Epithelial cell of esophagus (primary cell): ENCODE measurements at regions not wholly inside any gene's neighbourhood (a gene's known extent, or its start where the extent isn't known, plus 50 kb on each side); places are given as distances from the start of the nearest gene placed in this dataset.
"Not testable (repeated sequence)": the region's sequence is repeated elsewhere in the genome, so short reads cannot be mapped to it uniquely, and the experiment has no call there.

Source experiments
- DNase-seq: peaks from one replicate; pipeline ENCODE4 v3.0.0; 2010; ENCODE audit warnings: low read depth
- H3K4me3 ChIP-seq: 2 replicates; pipeline ENCODE4 v1.5.1; 2011; ENCODE audit warnings: mild to moderate bottlenecking, low read length, control low read depth
- CTCF ChIP-seq: IDR thresholded peaks from 2 replicates; pipeline ENCODE4 v1.5.1; 2011; ENCODE audit warnings: low read depth, mild to moderate bottlenecking, low read length, control low read depth, inconsistent platforms; ENCODE audit not compliant: insufficient read depth; ENCODE audit errors: missing control alignments

- peak; percentile 76 for DNase-seq
Measured at GRCh38 chr2:111667542-111668273, 216.3 kb downstream of the ANAPC1 start.

GRCh38 chr2:111668274-111668616 lies 215.7 kb downstream of the ANAPC1 start:
- no peak overlapping the region for H3K4me3 ChIP-seq
- TF ChIP-seq CTCF = no peak
- no peak for DNase-seq

More at GRCh38 chr2:111667542-111668273, 216.3 kb downstream of the ANAPC1 start:
- peak; percentile 60 for TF ChIP-seq CTCF
- no peak overlapping the region for H3K4me3 ChIP-seq

- no peak overlapping the region for H3K4me3 ChIP-seq
- no peak for DNase-seq
- no peak for TF ChIP-seq CTCF
Measured at GRCh38 chr2:111668741-111669140, 215.3 kb downstream of the ANAPC1 start.

- no peak for DNase-seq
- no peak overlapping the region for H3K4me3 ChIP-seq
- no peak for TF ChIP-seq CTCF
Measured at GRCh38 chr2:111669928-111670695, 213.9 kb downstream of the ANAPC1 start.

GRCh38 chr2:111670776-111671175 lies 213.2 kb downstream of the ANAPC1 start:
- H3K4me3 ChIP-seq = no peak overlapping the region
- no peak for DNase-seq
- no peak for TF ChIP-seq CTCF

- no peak for TF ChIP-seq CTCF
- DNase-seq = no peak
- no peak overlapping the region for H3K4me3 ChIP-seq
Measured at GRCh38 chr2:111671426-111672150, 212.4 kb downstream of the ANAPC1 start.

GRCh38 chr2:111672641-111673040 lies 211.4 kb downstream of the ANAPC1 start:
- H3K4me3 ChIP-seq, DNase-seq: not testable (repeated sequence)
